Activated CD8-positive, alpha-beta memory T cell treated with anti-CD3 and anti-CD28 coated beads, Interleukin-2, amount 10 ng/mL, durations not matched to agents 7 days and 5 days (primary cell): ENCODE measurements at regions not wholly inside any gene's neighbourhood (a gene's known extent, or its start where the extent isn't known, plus 50 kb on each side); places are given as distances from the start of the nearest gene placed in this dataset.
"Not testable (repeated sequence)": the region's sequence is repeated elsewhere in the genome, so short reads cannot be mapped to it uniquely, and the experiment has no call there.

Experiments
- ATAC-seq: fragments of 150-1000 bp; cut with Tn5 transposase; one replicate; pipeline ENCODE4 v1.10.0; 2021; ENCODE audit warnings: moderate library complexity
- CTCF ChIA-PET: fragments of 350-600 bp; sonication (Branson Sonifier 250); formaldehyde crosslinking; loops from one replicate; lab custom pipeline; 2021; ENCODE audit warnings: antibody characterized with exemption; lab: Charles Lee
- DNase-seq: peaks from one replicate; pipeline ENCODE4 v3.0.0-alpha.2; 2020
- H3K27ac Mint-ChIP-seq: one replicate; pipeline ENCODE4 v1.8.0; 2021; ENCODE audit warnings: mild to moderate bottlenecking, mixed read lengths
- H3K27me3 Mint-ChIP-seq: one replicate; pipeline ENCODE4 v1.8.0; 2021; ENCODE audit warnings: mixed read lengths
- H3K36me3 Mint-ChIP-seq: one replicate; pipeline ENCODE4 v1.8.0; 2021; ENCODE audit warnings: mild to moderate bottlenecking, mixed read lengths
- H3K4me1 Mint-ChIP-seq: one replicate; pipeline ENCODE4 v1.8.0; 2021; ENCODE audit warnings: mixed read lengths
- H3K4me3 Mint-ChIP-seq: one replicate; pipeline ENCODE4 v1.8.0; 2021; ENCODE audit warnings: mild to moderate bottlenecking, moderate library complexity, mixed read lengths
- H3K9me3 Mint-ChIP-seq: one replicate; pipeline ENCODE4 v1.8.0; 2022; ENCODE audit warnings: low read depth, mixed read lengths

DNA sequence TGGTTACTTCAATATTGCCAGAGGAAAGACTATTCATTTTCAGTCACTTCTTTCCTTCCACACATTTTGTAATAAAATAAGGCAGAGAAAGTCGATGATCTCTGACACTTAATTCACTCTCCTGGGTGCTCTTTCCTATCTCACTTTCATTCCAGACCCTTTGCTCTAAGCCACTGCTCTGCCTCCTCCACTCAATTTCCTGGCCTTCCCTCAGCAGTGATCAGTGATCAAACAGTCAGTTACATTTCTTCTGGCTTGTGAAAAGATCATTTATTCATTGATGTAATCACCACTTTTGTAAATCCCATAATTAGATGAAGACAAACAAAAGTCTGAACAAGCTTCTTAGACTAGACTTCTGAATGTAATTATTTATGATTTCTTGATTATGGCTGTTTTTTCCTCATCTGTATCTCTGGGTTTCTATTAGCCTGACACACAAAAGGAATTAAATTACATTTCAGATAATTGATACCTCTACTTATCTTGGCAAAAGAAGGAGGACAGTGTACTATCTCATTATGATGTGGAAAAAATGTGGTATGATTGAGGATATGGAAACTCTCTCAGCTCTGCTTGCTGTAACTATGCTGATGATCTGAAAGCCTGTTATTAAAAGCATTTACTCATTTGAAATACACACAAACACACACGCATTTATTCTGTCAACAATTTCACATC lies 1102.3 kb downstream of the GRM8 start:
- H3K36me3 Mint-ChIP-seq = no peaks in the 10 kb centered on the region
- H3K9me3 Mint-ChIP-seq = peaks cover 4% of the 10 kb centered on the region
- H3K4me1 Mint-ChIP-seq = no peaks in the 10 kb centered on the region
- no peak overlapping the region for H3K27ac Mint-ChIP-seq
- no peak for DNase-seq
- CTCF ChIA-PET = no interaction called here
- no peak overlapping the region for H3K4me3 Mint-ChIP-seq
- no peaks in the 10 kb centered on the region for H3K27me3 Mint-ChIP-seq
- no peak for ATAC-seq

DNA sequence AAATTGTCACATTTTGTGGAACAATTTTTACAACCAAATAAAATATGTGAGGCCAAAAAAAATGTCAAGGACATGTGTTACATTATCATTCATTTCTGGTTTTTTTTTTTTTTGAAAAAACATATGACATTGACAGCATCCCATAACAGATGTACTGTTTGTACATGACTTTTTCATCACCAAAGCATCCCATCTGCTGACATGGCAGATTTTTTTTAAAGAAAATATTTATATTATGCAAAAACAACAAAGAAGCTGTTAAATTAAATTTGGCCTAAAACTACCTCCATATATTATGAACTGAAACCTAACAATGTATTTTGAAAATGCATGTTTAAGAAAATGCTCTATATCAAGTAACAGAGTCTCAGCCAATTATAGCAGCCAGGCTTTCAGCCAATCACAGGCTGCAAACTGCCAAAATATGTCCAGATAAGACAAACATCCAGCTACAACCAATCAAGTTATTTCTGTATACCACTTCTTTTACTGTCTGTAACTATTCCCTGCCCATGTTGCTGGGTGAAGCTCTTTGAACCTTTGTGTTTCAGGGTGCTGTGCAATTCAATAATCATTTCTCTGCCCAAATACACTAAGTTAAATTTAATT lies 1111.8 kb downstream of the GRM8 start:
- DNase-seq = no peak
- CTCF ChIA-PET = no interaction called here
- Mint-ChIP-seq H3K9me3 (no peaks in the 10 kb centered on the region), H3K27ac (no peak overlapping the region), H3K4me3 (no peak overlapping the region), H3K4me1 (no peaks in the 10 kb centered on the region), H3K27me3 (no peaks in the 10 kb centered on the region), H3K36me3 (no peaks in the 10 kb centered on the region)
- no peak for ATAC-seq

DNA sequence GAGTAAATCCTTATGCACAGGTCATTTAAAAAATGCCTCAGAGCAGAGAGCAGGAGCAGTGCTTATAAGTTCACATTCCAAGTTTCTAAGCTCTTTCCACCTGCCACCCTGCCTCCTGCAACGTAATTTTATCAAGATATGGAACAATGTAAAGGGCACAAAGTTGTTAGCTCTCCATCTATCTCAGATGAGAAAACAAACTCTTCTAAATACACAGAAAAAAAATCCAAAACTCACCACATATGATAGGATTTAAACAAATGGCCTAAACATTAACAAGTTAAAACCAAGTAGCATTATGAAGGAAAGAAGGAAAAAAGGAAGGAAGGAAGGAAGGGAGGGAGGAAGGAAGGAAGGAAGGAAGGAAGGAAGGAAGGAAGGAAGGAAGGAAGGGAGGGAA lies 1132.8 kb downstream of the GRM8 start:
- Mint-ChIP-seq H3K4me3 (no peak overlapping the region), H3K27me3 (no peaks in the 10 kb centered on the region), H3K4me1 (no peaks in the 10 kb centered on the region), H3K9me3 (peaks cover 11% of the 10 kb centered on the region), H3K36me3 (no peaks in the 10 kb centered on the region), H3K27ac (no peak overlapping the region)
- CTCF ChIA-PET = no interaction called here
- DNase-seq = no peak
- no peak for ATAC-seq

DNA sequence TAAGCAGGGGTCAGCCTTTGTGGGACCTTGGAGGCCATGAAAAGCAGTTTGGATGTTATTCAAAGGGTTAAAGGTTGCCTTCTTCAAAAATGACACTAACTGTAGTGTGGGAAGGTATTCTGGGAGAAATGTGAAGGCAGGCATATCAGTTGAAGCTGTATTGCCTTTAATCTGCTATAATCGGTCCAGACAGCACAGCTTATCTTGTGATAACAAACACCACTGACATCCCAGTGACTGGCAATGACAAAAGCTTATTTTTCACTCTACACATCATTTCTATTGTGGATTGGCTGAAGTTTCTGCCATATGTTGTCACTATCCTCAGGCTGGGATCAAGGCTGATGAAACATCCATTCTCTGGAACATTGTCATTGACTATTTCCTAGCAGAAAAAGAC lies 1149.2 kb downstream of the GRM8 start:
- no peak for ATAC-seq
- DNase-seq = no peak
- CTCF ChIA-PET = no interaction called here
- Mint-ChIP-seq H3K27me3 (no peaks in the 10 kb centered on the region), H3K9me3 (peaks cover 6% of the 10 kb centered on the region), H3K4me1 (no peaks in the 10 kb centered on the region), H3K36me3 (no peaks in the 10 kb centered on the region), H3K27ac (no peak overlapping the region), H3K4me3 (no peak overlapping the region)

DNA sequence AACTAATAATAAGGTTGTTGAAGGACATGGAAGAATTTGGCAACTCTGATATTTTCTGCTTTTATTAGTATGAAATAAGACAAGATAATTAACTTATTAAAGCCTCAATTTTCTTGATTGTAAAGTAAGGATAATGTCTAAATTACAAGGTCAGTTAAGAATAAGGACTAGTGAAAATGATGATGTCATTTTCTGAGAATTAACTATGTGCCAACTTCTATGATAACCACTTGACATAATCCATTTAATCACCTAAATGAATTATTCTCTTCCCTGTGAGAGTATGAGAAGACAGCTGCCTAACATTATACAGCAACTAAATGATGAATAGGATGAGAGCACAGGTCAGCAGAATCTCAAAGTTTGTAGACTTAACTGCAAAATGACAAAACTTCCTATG lies 1153.4 kb upstream of the POT1 start:
- no peak overlapping the region for H3K27ac Mint-ChIP-seq
- H3K36me3 Mint-ChIP-seq = no peaks in the 10 kb centered on the region
- no peaks in the 10 kb centered on the region for H3K27me3 Mint-ChIP-seq
- H3K4me3 Mint-ChIP-seq = no peak overlapping the region
- CTCF ChIA-PET = no interaction called here
- H3K4me1 Mint-ChIP-seq = no peaks in the 10 kb centered on the region
- peaks cover 8% of the 10 kb centered on the region for H3K9me3 Mint-ChIP-seq
- ATAC-seq = no peak
- DNase-seq = no peak

DNA sequence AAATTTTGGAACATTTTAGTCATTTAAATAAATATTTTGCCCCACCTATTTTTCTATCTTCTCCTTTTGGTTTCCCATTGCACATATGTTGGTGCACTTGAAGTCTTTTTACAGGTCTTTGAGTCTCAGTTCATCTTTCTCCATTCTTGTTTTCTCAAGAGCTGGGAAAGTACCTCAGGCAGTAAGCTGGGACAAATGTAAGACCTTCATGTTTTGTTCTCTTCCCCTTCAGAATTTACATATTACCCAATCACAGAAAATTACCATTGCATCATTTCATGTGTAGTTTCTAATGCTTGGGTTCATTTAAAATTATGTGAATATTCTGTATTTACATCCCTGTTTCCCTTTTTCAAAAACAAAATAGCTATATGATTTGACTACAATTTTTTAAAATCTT lies 1150.0 kb upstream of the POT1 start:
- peaks cover 4% of the 10 kb centered on the region for H3K9me3 Mint-ChIP-seq
- no peaks in the 10 kb centered on the region for H3K4me1 Mint-ChIP-seq
- ATAC-seq = no peak
- H3K27me3 Mint-ChIP-seq = no peaks in the 10 kb centered on the region
- H3K36me3 Mint-ChIP-seq = no peaks in the 10 kb centered on the region
- CTCF ChIA-PET = no interaction called here
- no peak overlapping the region for H3K4me3 Mint-ChIP-seq
- no peak overlapping the region for H3K27ac Mint-ChIP-seq
- DNase-seq = no peak

DNA sequence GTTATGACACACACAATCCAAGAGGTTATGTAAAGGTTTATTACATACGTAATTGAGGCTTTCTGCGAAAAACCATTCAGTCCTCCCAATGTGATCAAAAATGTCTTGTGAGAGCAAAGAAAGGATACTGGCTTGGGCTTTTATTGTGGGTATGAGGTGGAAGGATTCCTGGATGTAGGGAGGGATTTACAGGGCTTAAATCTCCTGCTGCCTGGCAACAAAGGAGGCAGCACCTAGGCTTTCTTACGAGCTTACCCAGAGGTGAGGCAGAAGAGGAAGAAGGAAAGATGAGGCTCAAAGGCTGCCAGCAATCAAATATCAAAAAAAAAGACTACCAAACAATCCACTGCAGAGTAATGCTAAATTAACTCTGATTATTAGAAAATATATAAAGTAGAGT lies 1149.5 kb upstream of the POT1 start:
- Mint-ChIP-seq H3K27ac (no peak overlapping the region), H3K36me3 (no peaks in the 10 kb centered on the region), H3K9me3 (peaks cover 2% of the 10 kb centered on the region), H3K27me3 (no peaks in the 10 kb centered on the region), H3K4me1 (no peaks in the 10 kb centered on the region), H3K4me3 (no peak overlapping the region)
- no peak for ATAC-seq
- CTCF ChIA-PET = no interaction called here
- no peak for DNase-seq

DNA sequence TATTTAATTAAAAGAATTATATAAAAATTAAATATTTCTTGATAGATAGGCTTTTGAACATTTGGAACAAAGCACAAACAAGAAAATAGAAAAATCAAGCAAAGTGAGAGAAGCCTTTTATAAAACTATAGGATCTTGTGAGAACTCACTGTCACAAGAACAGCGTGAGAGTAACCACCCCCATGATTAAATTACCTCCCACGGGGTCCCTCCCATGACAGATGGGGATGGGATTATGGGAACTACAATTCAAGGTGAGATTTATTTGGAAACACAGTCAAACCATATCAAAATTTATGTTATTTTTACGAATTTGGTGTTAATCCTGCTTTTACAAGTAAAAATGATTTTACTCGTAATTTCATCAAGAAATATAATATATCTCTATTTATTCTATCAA lies 1136.1 kb upstream of the POT1 start:
- ATAC-seq (no peak), DNase-seq (no peak)
- H3K27ac Mint-ChIP-seq = no peak overlapping the region
- H3K9me3 Mint-ChIP-seq = peaks cover 15% of the 10 kb centered on the region
- CTCF ChIA-PET = no interaction called here
- no peaks in the 10 kb centered on the region for H3K4me1 Mint-ChIP-seq
- H3K36me3 Mint-ChIP-seq = no peaks in the 10 kb centered on the region
- no peaks in the 10 kb centered on the region for H3K27me3 Mint-ChIP-seq
- no peak overlapping the region for H3K4me3 Mint-ChIP-seq

DNA sequence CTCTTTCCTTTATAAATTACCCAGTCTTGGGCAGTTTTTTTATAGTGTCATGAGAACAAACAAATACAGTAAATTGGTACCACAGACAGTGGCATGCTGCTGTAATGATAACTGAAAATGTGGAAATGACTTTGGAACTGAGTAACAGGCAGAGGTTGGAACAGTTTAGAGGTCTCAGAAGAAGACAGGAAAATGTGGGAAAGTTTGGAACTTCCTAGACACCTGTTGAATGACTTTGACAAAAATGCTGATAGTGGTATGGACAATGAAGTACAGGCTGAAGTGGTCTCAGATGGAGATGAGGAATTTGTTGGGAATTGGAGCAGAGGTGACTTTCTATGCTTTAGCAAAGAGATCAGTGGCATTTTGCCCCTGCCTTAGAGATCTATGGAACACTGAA lies 1128.4 kb upstream of the POT1 start:
- Mint-ChIP-seq H3K27me3 (no peaks in the 10 kb centered on the region), H3K9me3 (peaks cover 10% of the 10 kb centered on the region), H3K36me3 (no peaks in the 10 kb centered on the region), H3K4me1 (no peaks in the 10 kb centered on the region), H3K27ac (no peak overlapping the region), H3K4me3 (no peak overlapping the region)
- ATAC-seq (no peak), DNase-seq (no peak)
- CTCF ChIA-PET = no interaction called here

DNA sequence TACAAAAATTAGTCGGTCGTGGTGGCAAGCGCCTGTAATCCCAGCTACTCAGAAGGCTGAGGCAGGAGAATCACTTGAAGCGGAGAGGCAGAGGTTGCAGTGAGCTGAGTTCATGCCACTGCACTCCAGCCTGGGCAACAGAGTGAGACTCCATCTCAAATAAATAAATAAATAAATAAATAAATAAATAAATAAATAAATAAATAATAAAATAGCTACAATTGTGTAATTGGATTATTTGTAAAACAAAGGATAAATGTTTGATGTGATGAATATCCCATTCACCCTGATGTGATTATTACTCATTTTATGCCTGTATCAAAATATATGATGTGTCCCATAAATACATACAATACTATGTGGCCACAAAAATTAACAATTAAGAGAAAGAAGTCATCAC lies 1127.0 kb upstream of the POT1 start:
- CTCF ChIA-PET, DNase-seq, H3K36me3 Mint-ChIP-seq, H3K27ac Mint-ChIP-seq, ATAC-seq, H3K27me3 Mint-ChIP-seq, H3K4me3 Mint-ChIP-seq, H3K4me1 Mint-ChIP-seq, H3K9me3 Mint-ChIP-seq: not testable (repeated sequence)

DNA sequence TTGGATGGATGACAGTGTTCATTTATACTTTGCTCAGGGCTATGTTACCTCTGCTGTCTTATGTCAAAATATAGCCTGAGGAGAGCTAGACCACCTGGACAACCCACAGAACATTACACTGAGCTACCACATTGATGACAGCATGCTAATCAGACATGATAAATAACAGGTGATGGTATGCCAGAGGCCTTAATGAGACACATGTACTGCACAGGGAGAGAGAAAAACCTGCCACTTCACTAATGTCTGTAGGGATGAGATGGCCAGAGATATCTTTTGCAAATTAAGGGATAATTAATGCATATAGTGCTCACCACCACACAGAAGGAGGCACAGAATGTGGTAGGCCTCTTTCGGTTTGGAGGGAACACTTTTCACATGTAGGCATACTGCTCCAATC lies 1122.6 kb upstream of the POT1 start:
- no peaks in the 10 kb centered on the region for H3K36me3 Mint-ChIP-seq

DNA sequence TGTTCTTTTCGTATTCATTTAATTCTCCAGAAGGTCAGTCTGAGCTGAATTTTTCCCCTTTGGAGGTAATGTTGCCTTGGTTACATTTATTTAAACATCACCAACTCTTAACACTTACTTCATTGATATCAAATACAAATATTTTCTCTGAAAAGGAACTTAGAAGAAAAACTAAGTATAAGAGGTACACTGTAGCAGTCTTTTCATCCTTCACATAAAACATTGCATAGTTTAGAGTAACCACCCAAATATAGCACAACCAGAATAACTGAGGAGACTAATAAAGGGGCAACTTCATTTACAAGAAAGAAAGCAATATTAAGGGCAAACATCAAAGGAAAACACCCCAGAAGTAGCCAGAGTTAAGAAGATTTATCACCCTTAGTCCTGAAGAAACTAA lies 1115.0 kb upstream of the POT1 start:
- Mint-ChIP-seq H3K4me3 (no peak overlapping the region), H3K36me3 (no peaks in the 10 kb centered on the region), H3K27ac (no peak overlapping the region), H3K9me3 (peaks cover 6% of the 10 kb centered on the region), H3K27me3 (no peaks in the 10 kb centered on the region), H3K4me1 (no peaks in the 10 kb centered on the region)
- CTCF ChIA-PET = no interaction called here
- no peak for DNase-seq
- no peak for ATAC-seq

More for the DNA sequence above, 1122.6 kb upstream of the POT1 start:
- Mint-ChIP-seq H3K27ac (no peak overlapping the region), H3K9me3 (peaks cover 1% of the 10 kb centered on the region), H3K27me3 (no peaks in the 10 kb centered on the region), H3K4me3 (no peak overlapping the region), H3K4me1 (no peaks in the 10 kb centered on the region)
- CTCF ChIA-PET = no interaction called here
- ATAC-seq (no peak), DNase-seq (no peak)

DNA sequence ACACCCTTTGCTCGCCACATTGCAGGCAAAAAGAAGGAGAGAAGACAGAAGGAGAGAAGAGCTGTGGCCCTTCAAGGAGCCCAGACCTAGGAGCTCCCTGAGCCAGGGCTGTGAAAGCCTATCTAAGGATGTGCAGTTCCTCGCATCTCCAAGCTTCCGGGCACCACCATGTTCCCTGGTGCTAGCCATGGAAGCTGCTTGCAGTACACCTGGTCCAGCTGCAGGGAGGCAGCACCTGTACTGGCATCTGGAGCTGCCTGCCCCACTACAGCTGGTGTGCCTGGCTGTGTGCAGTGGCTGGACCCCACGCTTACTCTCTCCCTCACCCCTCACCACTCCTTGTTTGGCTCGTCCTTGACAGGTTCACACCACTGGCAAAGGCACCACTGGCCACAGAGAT lies 1111.8 kb upstream of the POT1 start:
- Mint-ChIP-seq H3K36me3 (no peaks in the 10 kb centered on the region), H3K9me3 (peaks cover 3% of the 10 kb centered on the region), H3K4me3 (no peak overlapping the region), H3K27me3 (no peaks in the 10 kb centered on the region), H3K27ac (no peak overlapping the region), H3K4me1 (no peaks in the 10 kb centered on the region)
- DNase-seq = no peak
- CTCF ChIA-PET = interaction anchor here (1.2 kb wide), 1 partner anchor 9 kb away, joined by 3 read pairs; no protein-coding TSS in a partner anchor
- ATAC-seq = no peak

DNA sequence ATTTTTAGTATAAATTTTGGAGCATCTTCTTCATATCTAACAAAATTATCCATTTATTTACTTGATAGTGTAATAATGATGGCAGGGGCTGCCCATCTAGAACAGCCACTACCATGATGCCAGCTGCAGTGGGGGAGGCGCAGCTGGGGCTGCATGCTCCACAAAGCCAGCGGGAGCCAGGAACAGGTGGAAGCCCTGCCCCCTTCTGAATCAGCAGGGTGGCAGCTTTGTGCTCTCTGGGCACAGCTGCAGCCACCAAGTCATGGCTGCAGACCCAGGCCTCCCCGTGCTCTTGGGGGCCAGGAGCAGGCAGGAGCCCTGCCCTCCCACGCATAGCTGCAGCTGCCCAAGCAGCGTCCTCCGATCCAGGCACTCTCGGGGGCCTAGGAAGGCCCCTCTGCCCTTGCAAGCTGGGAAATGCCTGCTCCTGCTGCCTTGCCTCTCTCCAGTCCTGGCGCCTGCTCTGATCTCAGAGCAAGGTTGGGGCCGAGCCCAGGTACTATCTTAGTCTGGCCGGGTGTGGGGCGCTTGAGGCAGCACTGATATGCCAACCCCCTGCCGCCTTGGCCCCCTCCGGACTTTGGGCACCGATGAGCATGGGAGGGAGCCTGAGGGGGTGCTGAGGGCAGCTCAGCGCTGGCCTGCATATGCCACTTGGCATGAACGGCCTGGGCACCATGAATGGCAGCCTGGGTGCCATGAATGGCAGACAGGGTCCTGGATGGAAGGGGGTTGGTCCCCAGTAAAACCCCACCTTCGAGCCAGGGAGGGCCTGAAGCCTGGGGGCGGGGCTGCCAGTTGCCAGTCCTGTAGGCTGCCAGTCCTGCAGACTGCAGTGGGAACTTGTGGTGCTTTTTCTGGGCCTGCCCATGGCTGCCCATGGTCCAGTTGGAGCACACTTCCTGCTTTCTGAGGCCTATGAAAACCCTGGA lies 1110.8 kb upstream of the POT1 start:
- Mint-ChIP-seq H3K27me3 (no peaks in the 10 kb centered on the region), H3K4me1 (no peaks in the 10 kb centered on the region), H3K27ac (no peak overlapping the region), H3K4me3 (no peak overlapping the region), H3K9me3 (peaks cover 3% of the 10 kb centered on the region), H3K36me3 (no peaks in the 10 kb centered on the region)
- CTCF ChIA-PET = no interaction called here
- ATAC-seq (no peak), DNase-seq (no peak)
